IMR-90 (cell line): ENCODE measurements at regions not wholly inside any gene's neighbourhood (a gene's known extent, or its start where the extent isn't known, plus 50 kb on each side); places are given as distances from the start of the nearest gene placed in this dataset.

Experiments
- CEBPB ChIP-seq: IDR thresholded peaks from 2 replicates; pipeline ENCODE4 v1.6.1; 2012; ENCODE audit warnings: low read depth, low read length, improper control_type of control experiment
- CTCF ChIP-seq: conservative IDR thresholded peaks from 2 replicates; pipeline ENCODE4 v1.5.1; 2012; ENCODE audit warnings: mild to moderate bottlenecking, low read depth, low read length, improper control_type of control experiment
- FOS ChIP-seq: fragments of 150-350 bp; IDR thresholded peaks from 2 replicates; pipeline ENCODE4 v1.6.1; 2016; ENCODE audit warnings: low read depth, low read length
- MAFK ChIP-seq: IDR thresholded peaks from 2 replicates; pipeline ENCODE4 v1.6.1; 2012; ENCODE audit warnings: low read depth, low read length, improper control_type of control experiment
- MAZ ChIP-seq: IDR thresholded peaks from 2 replicates; pipeline ENCODE4 v1.6.1; 2012; ENCODE audit warnings: low read depth, mild to moderate bottlenecking, low read length, improper control_type of control experiment, moderate library complexity, borderline replicate concordance
- POLR2A ChIP-seq: IDR thresholded peaks from 2 replicates; pipeline ENCODE4 v1.6.1; 2012; ENCODE audit warnings: mild to moderate bottlenecking, low read depth, low read length
- RCOR1 ChIP-seq: IDR thresholded peaks from 2 replicates; pipeline ENCODE4 v1.6.1; 2012; ENCODE audit warnings: mild to moderate bottlenecking, low read length, improper control_type of control experiment; ENCODE audit not compliant: insufficient replicate concordance

DNA sequence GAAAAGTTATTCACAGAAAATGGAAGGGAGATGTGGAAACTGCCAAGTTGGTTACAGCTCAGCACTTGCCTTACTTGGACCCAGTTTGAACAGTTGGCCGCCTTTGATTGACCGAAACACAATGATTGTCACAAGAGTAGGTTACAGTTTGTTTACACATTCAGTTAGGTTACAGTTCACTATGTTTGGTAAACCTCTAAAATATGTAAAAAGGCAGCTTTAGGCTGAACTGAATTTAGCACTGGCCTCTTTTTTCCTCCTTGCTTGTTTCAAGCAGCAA is 116.2 kb downstream of the OLIG3 start:
- no peak for TF ChIP-seq CTCF
- no peak for TF ChIP-seq POLR2A
- no peak for TF ChIP-seq MAZ
- TF ChIP-seq FOS = no peak
- TF ChIP-seq CEBPB = no peak
- TF ChIP-seq MAFK = no peak
- TF ChIP-seq RCOR1 = no peak
